AG04450 (cell line): ENCODE measurements at regions not wholly inside any gene's neighbourhood (a gene's known extent, or its start where the extent isn't known, plus 50 kb on each side); places are given as distances from the start of the nearest gene placed in this dataset.

Experiments used
- CTCF ChIA-PET: fragments of 300-600, 350-600 bp; formaldehyde crosslinking; extraction: SDS; loops from one replicate; lab custom pipeline; 2022; ENCODE audit warnings: antibody characterized with exemption, inconsistent platforms; lab: Charles Lee
- POLR2A ChIA-PET: fragments of 350-600 bp; formaldehyde crosslinking; extraction: SDS; loops from one replicate; lab custom pipeline; 2021; ENCODE audit warnings: antibody characterized with exemption, inconsistent platforms; lab: Yijun Ruan, JAX
- DNase-seq: peaks from one replicate; pipeline ENCODE4 v3.0.0-alpha.2; 2011; ENCODE audit warnings: low read depth, low spot score
- H3K27ac ChIP-seq: one replicate; pipeline ENCODE4 v1.5.1; 2012; ENCODE audit warnings: low read depth, low read length, control low read depth
- H3K27me3 ChIP-seq: one replicate; pipeline ENCODE4 v1.6.0; 2012; ENCODE audit warnings: low read length; ENCODE audit not compliant: control insufficient read depth, insufficient read depth
- H3K4me3 ChIP-seq: 2 replicates; pipeline ENCODE4 v1.5.1; 2011; ENCODE audit warnings: mild to moderate bottlenecking, low read depth, low read length, control low read depth
- H3K9me3 ChIP-seq: 2 replicates; pipeline ENCODE4 v1.5.1; 2012; ENCODE audit warnings: low read length; ENCODE audit not compliant: control insufficient read depth, insufficient read depth
- CTCF ChIP-seq: IDR thresholded peaks from 2 replicates; pipeline ENCODE4 v1.5.1; 2011; ENCODE audit warnings: low read depth, low read length, control low read depth, inconsistent platforms

DNA sequence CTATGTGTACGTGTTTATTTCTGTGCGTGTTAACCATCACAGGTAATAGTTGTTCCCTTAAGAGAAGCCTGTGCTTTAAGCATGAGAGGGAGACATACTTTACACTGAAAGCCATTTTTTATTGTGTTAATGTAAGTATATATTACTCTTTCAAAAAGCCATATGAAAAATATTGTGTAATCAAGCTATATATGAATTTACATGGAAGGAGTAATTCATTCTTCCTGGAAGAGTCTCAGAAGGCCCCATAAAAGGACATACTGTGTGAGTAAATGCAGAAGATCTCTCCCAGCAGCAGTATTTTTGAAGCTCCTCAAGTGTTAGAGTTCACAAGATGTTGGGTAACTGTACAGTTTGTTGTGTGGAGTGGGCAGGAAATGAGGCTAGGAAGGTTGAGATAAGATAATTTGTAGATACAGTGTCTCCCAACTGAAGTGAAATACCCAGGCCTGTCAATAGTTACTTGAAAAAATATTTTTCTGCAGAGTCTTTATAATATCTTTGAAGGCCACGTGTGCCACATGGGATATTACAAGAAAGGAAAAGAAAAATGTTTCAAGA, 138.3 kb downstream of the PTGER3 start:
- Histone ChIP-seq H3K27me3 (no peaks in the 10 kb centered on the region), H3K4me3 (no peak overlapping the region), H3K27ac (no peak overlapping the region), H3K9me3 (no peaks in the 10 kb centered on the region)
- POLR2A ChIA-PET: no interaction called here
- no peak for DNase-seq
- CTCF ChIA-PET: no interaction called here
- no peak for TF ChIP-seq CTCF

DNA sequence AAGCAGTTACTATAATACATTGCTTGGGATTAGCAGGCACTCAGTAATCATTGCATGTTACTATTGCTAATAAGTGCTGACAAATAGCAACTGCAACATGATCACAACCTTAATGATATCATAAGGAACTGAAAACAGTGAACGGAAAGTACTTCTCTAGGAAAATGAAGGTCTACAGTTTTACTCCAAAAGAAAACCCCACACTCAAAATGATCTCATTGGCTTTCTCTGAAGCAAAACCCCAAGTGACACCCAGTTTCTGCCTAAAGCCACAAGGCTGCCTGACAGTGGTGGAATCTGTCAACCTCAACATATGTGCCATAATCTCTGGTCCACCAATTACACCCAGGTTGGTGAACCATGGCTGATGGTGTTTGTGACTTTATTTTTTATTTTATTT, 137.6 kb downstream of the PTGER3 start:
- H3K9me3 ChIP-seq: no peaks in the 10 kb centered on the region
- CTCF ChIA-PET: no interaction called here
- H3K4me3 ChIP-seq: no peak overlapping the region
- H3K27me3 ChIP-seq: no peaks in the 10 kb centered on the region
- POLR2A ChIA-PET: no interaction called here
- no peak for TF ChIP-seq CTCF
- DNase-seq: no peak
- no peak overlapping the region for H3K27ac ChIP-seq

- no peak for DNase-seq
- Histone ChIP-seq H3K4me3 (no peak overlapping the region), H3K27ac (no peak overlapping the region), H3K27me3 (no peaks in the 10 kb centered on the region), H3K9me3 (no peaks in the 10 kb centered on the region)
- CTCF ChIA-PET: no interaction called here
- POLR2A ChIA-PET: no interaction called here
- TF ChIP-seq CTCF: no peak
These were observed 135.8 kb downstream of the PTGER3 start for GRCh38 chr1:70911861-70912260.

DNA sequence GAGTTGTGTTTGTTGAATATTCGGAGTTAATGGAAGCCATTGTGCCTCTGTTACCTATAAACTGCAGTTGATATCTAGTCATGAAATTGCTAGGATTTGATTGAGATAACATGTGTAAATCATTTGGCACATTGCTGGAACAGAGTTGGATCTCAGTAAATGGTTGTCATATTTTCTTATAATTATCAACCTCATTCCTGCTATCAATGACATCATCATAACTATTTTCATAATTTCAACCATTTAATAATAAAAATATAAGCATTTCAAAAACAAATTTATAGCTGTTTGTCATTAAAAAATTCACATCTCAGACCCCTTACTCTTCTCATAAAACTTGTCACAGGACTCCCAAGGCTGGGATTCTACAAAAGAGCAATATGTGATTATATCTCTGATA, 133.4 kb downstream of the PTGER3 start:
- TF ChIP-seq CTCF: no peak
- no peak for DNase-seq
- H3K27me3 ChIP-seq: no peaks in the 10 kb centered on the region
- CTCF ChIA-PET: no interaction called here
- no peak overlapping the region for H3K27ac ChIP-seq
- H3K9me3 ChIP-seq: no peaks in the 10 kb centered on the region
- POLR2A ChIA-PET: no interaction called here
- H3K4me3 ChIP-seq: no peak overlapping the region

DNA sequence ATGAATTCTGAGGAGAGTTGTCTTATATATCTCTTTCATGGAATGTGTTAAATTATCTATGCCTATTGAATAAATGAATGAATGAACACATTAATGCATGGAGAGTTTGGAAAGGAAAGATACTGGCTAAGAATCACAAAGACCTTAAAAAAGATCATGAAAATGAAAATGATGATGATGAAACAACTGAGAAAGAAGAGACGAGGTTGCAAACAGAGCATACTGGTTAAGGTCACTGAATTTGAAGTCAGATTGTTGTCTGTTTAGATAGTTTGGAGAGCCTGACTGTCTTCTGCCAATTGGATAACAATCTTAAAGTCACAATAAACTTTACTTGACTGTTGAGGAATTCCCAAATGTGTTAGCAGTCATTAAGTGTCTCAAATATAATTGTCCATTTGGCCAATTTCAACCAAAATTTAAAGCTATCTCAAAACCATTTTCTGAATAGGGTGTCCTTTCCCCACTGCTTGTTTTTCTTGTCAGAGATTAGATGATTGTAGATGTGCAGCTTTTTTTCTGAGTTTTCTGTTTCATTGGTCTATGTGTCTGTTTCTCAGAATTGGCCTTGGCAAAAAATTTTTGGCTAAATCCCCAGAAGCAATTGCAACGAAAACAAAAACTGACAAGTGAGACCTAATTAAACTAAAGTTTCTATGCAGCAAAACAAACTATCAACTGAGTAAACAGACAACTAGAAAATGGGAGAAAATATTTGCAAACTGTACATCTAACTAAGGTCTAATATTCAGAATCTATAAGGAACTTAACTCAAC, 132.2 kb downstream of the PTGER3 start:
- DNase-seq: no peak
- H3K9me3 ChIP-seq: no peaks in the 10 kb centered on the region
- CTCF ChIA-PET: no interaction called here
- TF ChIP-seq CTCF: no peak
- H3K27ac ChIP-seq: no peak overlapping the region
- POLR2A ChIA-PET: no interaction called here
- H3K4me3 ChIP-seq: no peak overlapping the region
- no peaks in the 10 kb centered on the region for H3K27me3 ChIP-seq
